SK-N-SH (cell line): ENCODE measurements at regions not wholly inside any gene's neighbourhood (a gene's known extent, or its start where the extent isn't known, plus 50 kb on each side); places are given as distances from the start of the nearest gene placed in this dataset.

Experiments used
- CTCF ChIA-PET: fragments of 300-600, 350-600 bp; formaldehyde crosslinking; extraction: SDS; loops from one replicate; lab custom pipeline; 2021; lab: Yijun Ruan, JAX
- POLR2A ChIA-PET: fragments of 350-600 bp; sonication (Branson Sonifier 250); formaldehyde crosslinking; extraction: SDS; loops from one replicate; lab custom pipeline; 2020; ENCODE audit warnings: antibody characterized with exemption, inconsistent platforms; lab: Yijun Ruan, JAX
- DNase-seq: peaks from one replicate; pipeline ENCODE4 v3.0.0; 2012
- H2AFZ ChIP-seq: fragments of 200-600 bp; sonication (generic); 2 replicates; pipeline ENCODE4 v1.8.1; 2016; ENCODE audit warnings: antibody characterized with exemption, mild to moderate bottlenecking, low read depth
- H3F3A ChIP-seq: fragments of 200-600 bp; sonication (generic); replicated peaks from 2 replicates; pipeline ENCODE3; 2016; ENCODE audit warnings: antibody characterized with exemption, mild to moderate bottlenecking; ENCODE audit not compliant: insufficient read depth
- H3K27ac ChIP-seq, 2 experiments: fragments of 200-500 bp in 1 of 2; fragments of 200-600 bp in 1 of 2; sonication (Bioruptor generic) in 1 of 2; sonication (generic), shearing (Covaris generic) in 1 of 2; 2 replicates each; pipeline versions ENCODE4 v1.5.1 to v1.6.1; 2014 to 2016; ENCODE audit warnings: low read depth in 2 of 2, inconsistent platforms in 1 of 2, low read length in 1 of 2, mild to moderate bottlenecking in 1 of 2, mixed read lengths in 1 of 2
- H3K27me3 ChIP-seq: fragments of 200-600 bp; sonication (generic), shearing (Covaris generic); 2 replicates; pipeline ENCODE4 v1.6.1; 2016; ENCODE audit warnings: mixed run types; ENCODE audit not compliant: insufficient read depth
- H3K36me3 ChIP-seq, 2 experiments: fragments of 200-500 bp in 1 of 2; fragments of 200-600 bp in 1 of 2; sonication (Bioruptor generic) in 1 of 2; sonication (generic) in 1 of 2; replicated peaks in 1 of 2; 2 replicates each; pipeline versions ENCODE3 to v1.5.1; 2014 to 2016; ENCODE audit warnings: low read length in 1 of 2, mild to moderate bottlenecking in 1 of 2; ENCODE audit not compliant: insufficient read depth in 2 of 2, control insufficient read depth in 1 of 2
- H3K4me1 ChIP-seq, 2 experiments: fragments of 200-500 bp in 1 of 2; fragments of 200-600 bp in 1 of 2; sonication (Bioruptor generic) in 1 of 2; sonication (generic), shearing (Covaris generic) in 1 of 2; 2 replicates each; pipeline versions ENCODE4 v1.5.1 to v1.6.1; 2014 to 2016; ENCODE audit warnings: low read depth in 1 of 2, low read length in 1 of 2, mixed run types in 1 of 2; ENCODE audit not compliant: insufficient read depth in 2 of 2, control insufficient read depth in 1 of 2
- H3K4me2 ChIP-seq: fragments of 200-600 bp; sonication (generic), shearing (Covaris generic); 2 replicates; pipeline ENCODE4 v1.6.1; 2017; ENCODE audit warnings: mixed run types
- H3K4me3 ChIP-seq, 2 experiments: fragments of 200-500 bp in 1 of 2; fragments of 200-600 bp in 1 of 2; sonication (Bioruptor generic) in 1 of 2; sonication (generic), shearing (Covaris generic) in 1 of 2; 2 replicates each; pipeline versions ENCODE4 v1.5.1 to v1.8.1; 2014 to 2016; ENCODE audit warnings: low read depth in 2 of 2, inconsistent platforms in 1 of 2, low read length in 1 of 2, mild to moderate bottlenecking in 1 of 2, mixed read lengths in 1 of 2, moderate library complexity in 1 of 2
- H3K79me2 ChIP-seq: fragments of 200-600 bp; sonication (generic); 2 replicates; pipeline ENCODE4 v1.8.1; 2017; ENCODE audit warnings: mild to moderate bottlenecking; ENCODE audit not compliant: insufficient read depth
- H3K9ac ChIP-seq: fragments of 200-600 bp; sonication (generic); 2 replicates; pipeline ENCODE4 v1.6.1; 2017; ENCODE audit warnings: mixed run types
- H3K9me2 ChIP-seq: fragments of 200-600 bp; sonication (generic); 2 replicates; pipeline ENCODE4 v1.6.1; 2017; ENCODE audit warnings: mixed run types
- H3K9me3 ChIP-seq: fragments of 200-600 bp; sonication (generic); 2 replicates; pipeline ENCODE4 v1.6.1; 2017; ENCODE audit warnings: mixed run types, mild to moderate bottlenecking, moderate library complexity
- H4K20me1 ChIP-seq: fragments of 200-600 bp; sonication (generic); 2 replicates; pipeline ENCODE4 v1.6.1; 2017; ENCODE audit warnings: mild to moderate bottlenecking, mixed run types; ENCODE audit not compliant: insufficient read depth
- CHD2 ChIP-seq: fragments of 150-350 bp; IDR thresholded peaks from 2 replicates; pipeline ENCODE4 v1.6.1; 2018; ENCODE audit warnings: low read length; ENCODE audit not compliant: partially characterized antibody
- CTCF ChIP-seq: fragments of 200-600 bp; sonication (generic); IDR thresholded peaks from 2 replicates; pipeline ENCODE4 v1.6.1; 2017; ENCODE audit warnings: antibody characterized with exemption, mild to moderate bottlenecking, moderate library complexity
- ELF1 ChIP-seq: IDR thresholded peaks from 2 replicates; pipeline ENCODE4 v1.4.0; 2012
- EP300 ChIP-seq, 2 experiments: IDR thresholded peaks; 2 replicates each; pipeline versions ENCODE4 v1.4.0 to v1.6.1; 2012; ENCODE audit warnings: borderline replicate concordance in 1 of 2, low read depth in 1 of 2, low read length in 1 of 2
- EZH2phosphoT487 ChIP-seq: fragments of 200-600 bp; sonication (generic); IDR thresholded peaks from 2 replicates; pipeline ENCODE4 v1.6.1; 2017; ENCODE audit warnings: low read depth, mixed run types, mild to moderate bottlenecking, antibody characterized with exemption, moderate library complexity, borderline replicate concordance
- FOXM1 ChIP-seq: IDR thresholded peaks from 2 replicates; pipeline ENCODE4 v1.4.0; 2012; ENCODE audit warnings: low read depth, mild to moderate bottlenecking
- GABPA ChIP-seq: IDR thresholded peaks from 2 replicates; pipeline ENCODE4 v1.4.0; 2012; ENCODE audit warnings: low read depth, mild to moderate bottlenecking
- GATA2 ChIP-seq: sonication (generic); formaldehyde crosslinking; IDR thresholded peaks from 2 replicates; pipeline ENCODE4 v1.5.0; 2020; ENCODE audit warnings: mild to moderate bottlenecking, missing genetic modification reagents
- JUND ChIP-seq: IDR thresholded peaks from 2 replicates; pipeline ENCODE4 v1.4.0; 2012
- MAX ChIP-seq: IDR thresholded peaks from 2 replicates; pipeline ENCODE4 v1.4.0; 2012; ENCODE audit warnings: low read depth
- NFIC ChIP-seq: IDR thresholded peaks from 2 replicates; pipeline ENCODE4 v1.4.0; 2012; ENCODE audit warnings: borderline replicate concordance
- NRF1 ChIP-seq: IDR thresholded peaks from 2 replicates; pipeline ENCODE4 v1.6.1; 2012; ENCODE audit warnings: low read depth, mild to moderate bottlenecking, low read length
- RAD21 ChIP-seq: IDR thresholded peaks from 2 replicates; pipeline ENCODE4 v1.6.1; 2012; ENCODE audit warnings: mild to moderate bottlenecking, low read length
- RCOR1 ChIP-seq: fragments of 150-350 bp; IDR thresholded peaks from 2 replicates; pipeline ENCODE4 v1.6.1; 2017; ENCODE audit warnings: antibody characterized with exemption, low read length
- RXRA ChIP-seq: IDR thresholded peaks from 2 replicates; pipeline ENCODE4 v1.4.0; 2012; ENCODE audit warnings: low read depth, mild to moderate bottlenecking, borderline replicate concordance
- TCF12 ChIP-seq: IDR thresholded peaks from 2 replicates; pipeline ENCODE4 v1.4.0; 2012
- TEAD4 ChIP-seq: IDR thresholded peaks from 2 replicates; pipeline ENCODE4 v1.4.0; 2012; ENCODE audit warnings: mild to moderate bottlenecking, borderline replicate concordance; ENCODE audit not compliant: insufficient read depth
- USF1 ChIP-seq: IDR thresholded peaks from 2 replicates; pipeline ENCODE4 v1.4.0; 2012; ENCODE audit warnings: low read depth, borderline replicate concordance
- YY1 ChIP-seq: IDR thresholded peaks from 2 replicates; pipeline ENCODE4 v1.4.0; 2012; ENCODE audit warnings: low read depth, mild to moderate bottlenecking
- WGBS: methylation state at CpG from one replicate; pipeline ENCODE4 v1.1.6; 2017; ENCODE audit warnings: low lambda C conversion rate; 5-methylcytosine and 5-hydroxymethylcytosine counted together
- TF ChIP-seq, protein P1 (sequence below): IDR thresholded peaks from 2 replicates; pipeline ENCODE4 v1.4.0; 2012; ENCODE audit warnings: low read depth, borderline replicate concordance
- TF ChIP-seq, protein P2 (sequence below): IDR thresholded peaks from 2 replicates; pipeline ENCODE4 v1.6.1; 2012; ENCODE audit warnings: mild to moderate bottlenecking, low read depth, low read length, moderate library complexity

GRCh38 chr4:156642161-156642560, 329.4 kb downstream of the PDGFC start (continued):
- TF ChIP-seq, protein P1, sequence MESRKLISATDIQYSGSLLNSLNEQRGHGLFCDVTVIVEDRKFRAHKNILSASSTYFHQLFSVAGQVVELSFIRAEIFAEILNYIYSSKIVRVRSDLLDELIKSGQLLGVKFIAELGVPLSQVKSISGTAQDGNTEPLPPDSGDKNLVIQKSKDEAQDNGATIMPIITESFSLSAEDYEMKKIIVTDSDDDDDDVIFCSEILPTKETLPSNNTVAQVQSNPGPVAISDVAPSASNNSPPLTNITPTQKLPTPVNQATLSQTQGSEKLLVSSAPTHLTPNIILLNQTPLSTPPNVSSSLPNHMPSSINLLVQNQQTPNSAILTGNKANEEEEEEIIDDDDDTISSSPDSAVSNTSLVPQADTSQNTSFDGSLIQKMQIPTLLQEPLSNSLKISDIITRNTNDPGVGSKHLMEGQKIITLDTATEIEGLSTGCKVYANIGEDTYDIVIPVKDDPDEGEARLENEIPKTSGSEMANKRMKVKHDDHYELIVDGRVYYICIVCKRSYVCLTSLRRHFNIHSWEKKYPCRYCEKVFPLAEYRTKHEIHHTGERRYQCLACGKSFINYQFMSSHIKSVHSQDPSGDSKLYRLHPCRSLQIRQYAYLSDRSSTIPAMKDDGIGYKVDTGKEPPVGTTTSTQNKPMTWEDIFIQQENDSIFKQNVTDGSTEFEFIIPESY = no peak
- TF ChIP-seq YY1 = no peak
- peak; percentile 54 for TF ChIP-seq JUND
- peak; percentile 76; the same call in 1 of the 2 replicates for TF ChIP-seq NFIC
- TF ChIP-seq EP300 (IDR thresholded peaks at IDR 0.05; ENCODE audit: borderline replicate concordance in 1 of 2, low read depth in 1 of 2, low read length in 1 of 2) = peak; percentile 14 to 58; a peak in 1 of 4 replicates
- TF ChIP-seq TEAD4 = peak; percentile 28; the same call in 1 of the 2 replicates
- TF ChIP-seq RCOR1 = no peak
- TF ChIP-seq RAD21 = no peak
- TF ChIP-seq EZH2phosphoT487 = no peak
- no peak for TF ChIP-seq USF1
- no peak for TF ChIP-seq FOXM1
- no peak for TF ChIP-seq GABPA

GRCh38 chr4:156638925-156639605, 332.5 kb downstream of the PDGFC start:
- peaks cover 0 to 19% of the 10 kb centered on the region in 2 experiments; a peak in 3 of 4 replicates for H3K4me1 ChIP-seq
- no peaks in the 10 kb centered on the region for H4K20me1 ChIP-seq
- 30% methylated on average over 4 of the region's 4 CpGs for WGBS
- H3K27me3 ChIP-seq = no peaks in the 10 kb centered on the region
- H3K27ac ChIP-seq = peak overlapping the region; percentile 43 to 45; a peak in 3 of 4 replicates
- no peak overlapping the region for H3K4me3 ChIP-seq
- H3K36me3 ChIP-seq = no peaks in the 10 kb centered on the region
- peak overlapping the region; percentile 3; the same call in 1 of the 2 replicates for H3K9ac ChIP-seq
- peak overlapping the region; percentile 57; the same call in 1 of the 2 replicates for H3K4me2 ChIP-seq
- H3K9me2 ChIP-seq = no peaks in the 10 kb centered on the region
- ChIA-PET POLR2A (no interaction called here), CTCF (no interaction called here)
- H2AFZ ChIP-seq = no peak overlapping the region
- no peaks in the 10 kb centered on the region for H3K9me3 ChIP-seq
- H3F3A ChIP-seq = peaks cover 32% of the 10 kb centered on the region
- no peak for DNase-seq
- H3K79me2 ChIP-seq = no peaks in the 10 kb centered on the region
- TF ChIP-seq ELF1 (no peak), CTCF (no peak), EP300 (IDR thresholded peaks at IDR 0.05; ENCODE audit: borderline replicate concordance in 1 of 2, low read depth in 1 of 2, low read length in 1 of 2) (peak in 1 of 2 experiments; percentile 17; a peak in 1 of 4 replicates), RXRA (no peak), NFIC (peak; percentile 77), NRF1 (no peak), CHD2 (no peak), GATA2 (CRISPR knock-in tag) (no peak), JUND (peak; percentile 56), MAX (peak; percentile 20; the same call in 1 of the 2 replicates), TCF12 (peak; percentile 37)
- TF ChIP-seq, protein P2, sequence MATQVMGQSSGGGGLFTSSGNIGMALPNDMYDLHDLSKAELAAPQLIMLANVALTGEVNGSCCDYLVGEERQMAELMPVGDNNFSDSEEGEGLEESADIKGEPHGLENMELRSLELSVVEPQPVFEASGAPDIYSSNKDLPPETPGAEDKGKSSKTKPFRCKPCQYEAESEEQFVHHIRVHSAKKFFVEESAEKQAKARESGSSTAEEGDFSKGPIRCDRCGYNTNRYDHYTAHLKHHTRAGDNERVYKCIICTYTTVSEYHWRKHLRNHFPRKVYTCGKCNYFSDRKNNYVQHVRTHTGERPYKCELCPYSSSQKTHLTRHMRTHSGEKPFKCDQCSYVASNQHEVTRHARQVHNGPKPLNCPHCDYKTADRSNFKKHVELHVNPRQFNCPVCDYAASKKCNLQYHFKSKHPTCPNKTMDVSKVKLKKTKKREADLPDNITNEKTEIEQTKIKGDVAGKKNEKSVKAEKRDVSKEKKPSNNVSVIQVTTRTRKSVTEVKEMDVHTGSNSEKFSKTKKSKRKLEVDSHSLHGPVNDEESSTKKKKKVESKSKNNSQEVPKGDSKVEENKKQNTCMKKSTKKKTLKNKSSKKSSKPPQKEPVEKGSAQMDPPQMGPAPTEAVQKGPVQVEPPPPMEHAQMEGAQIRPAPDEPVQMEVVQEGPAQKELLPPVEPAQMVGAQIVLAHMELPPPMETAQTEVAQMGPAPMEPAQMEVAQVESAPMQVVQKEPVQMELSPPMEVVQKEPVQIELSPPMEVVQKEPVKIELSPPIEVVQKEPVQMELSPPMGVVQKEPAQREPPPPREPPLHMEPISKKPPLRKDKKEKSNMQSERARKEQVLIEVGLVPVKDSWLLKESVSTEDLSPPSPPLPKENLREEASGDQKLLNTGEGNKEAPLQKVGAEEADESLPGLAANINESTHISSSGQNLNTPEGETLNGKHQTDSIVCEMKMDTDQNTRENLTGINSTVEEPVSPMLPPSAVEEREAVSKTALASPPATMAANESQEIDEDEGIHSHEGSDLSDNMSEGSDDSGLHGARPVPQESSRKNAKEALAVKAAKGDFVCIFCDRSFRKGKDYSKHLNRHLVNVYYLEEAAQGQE = 0 out of 2 replicates have a peak, but pooled peaks have one; percentile 8
